GM18858 (cell line): ENCODE measurements at regions not wholly inside any gene's neighbourhood (a gene's known extent, or its start where the extent isn't known, plus 50 kb on each side); places are given as distances from the start of the nearest gene placed in this dataset.

Experiments used
- ATAC-seq: cut with Tn5 transposase; IDR thresholded peaks from one replicate; pipeline ENCODE4 v1.9.1; 2021; ENCODE audit not compliant: unreplicated experiment

GRCh38 chr2:158009399-158009798 lies 92.3 kb upstream of the UPP2 start:
- ATAC-seq, result no peak

- ATAC-seq, result no peak
Measured at GRCh38 chr2:158006961-158007719, 94.5 kb upstream of the UPP2 start.

GRCh38 chr2:158004126-158004764 lies 97.4 kb upstream of the UPP2 start:
- ATAC-seq, result no peak

DNA sequence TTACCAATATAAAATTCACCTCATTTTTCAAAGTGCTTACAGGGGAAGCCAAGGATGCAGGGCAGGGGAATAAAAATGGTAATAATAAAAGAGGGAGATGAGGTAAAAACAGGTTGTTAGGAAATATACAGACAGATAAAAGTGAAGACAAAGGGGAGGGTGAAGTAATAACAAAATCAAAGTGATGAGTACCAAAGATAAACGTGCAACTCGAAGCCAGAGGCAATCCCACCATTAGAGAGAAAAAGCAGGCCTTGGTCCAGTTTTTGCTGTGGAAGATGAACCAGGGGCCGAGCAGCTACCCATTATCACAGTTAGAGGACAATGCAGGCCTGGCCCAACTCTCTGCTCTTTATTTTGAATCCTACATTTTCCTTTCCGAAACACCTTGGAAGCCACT lies 99.6 kb upstream of the UPP2 start:
- ATAC-seq, result no peak

GRCh38 chr2:157996799-157997198 lies 104.9 kb upstream of the UPP2 start:
- ATAC-seq, result no peak

DNA sequence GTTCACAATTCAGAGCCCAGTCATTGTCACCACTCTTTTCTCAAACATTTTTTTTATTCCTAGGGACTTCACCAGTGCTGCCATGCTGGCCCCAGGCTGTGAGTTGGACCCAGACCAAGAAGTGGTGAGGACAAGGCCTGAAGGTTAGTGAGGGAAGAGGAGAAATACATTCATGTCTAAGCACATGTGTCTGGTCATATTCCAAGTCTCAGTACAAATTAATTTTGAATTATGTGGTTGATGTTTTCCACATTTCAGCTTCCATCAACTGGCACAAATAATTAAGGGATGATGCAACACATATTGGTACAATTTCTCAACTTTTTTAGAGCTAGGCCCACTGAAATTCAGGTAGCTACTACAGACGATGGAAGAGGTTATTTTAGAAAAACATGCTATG lies 106.6 kb upstream of the UPP2 start:
- no peak for ATAC-seq

- no peak for ATAC-seq
Measured at GRCh38 chr2:157991932-157992331, 109.7 kb upstream of the UPP2 start.

GRCh38 chr2:157990173-157990572 lies 111.5 kb upstream of the UPP2 start:
- ATAC-seq, result no peak

GRCh38 chr2:157989227-157989626 lies 112.4 kb upstream of the UPP2 start:
- no peak for ATAC-seq

DNA sequence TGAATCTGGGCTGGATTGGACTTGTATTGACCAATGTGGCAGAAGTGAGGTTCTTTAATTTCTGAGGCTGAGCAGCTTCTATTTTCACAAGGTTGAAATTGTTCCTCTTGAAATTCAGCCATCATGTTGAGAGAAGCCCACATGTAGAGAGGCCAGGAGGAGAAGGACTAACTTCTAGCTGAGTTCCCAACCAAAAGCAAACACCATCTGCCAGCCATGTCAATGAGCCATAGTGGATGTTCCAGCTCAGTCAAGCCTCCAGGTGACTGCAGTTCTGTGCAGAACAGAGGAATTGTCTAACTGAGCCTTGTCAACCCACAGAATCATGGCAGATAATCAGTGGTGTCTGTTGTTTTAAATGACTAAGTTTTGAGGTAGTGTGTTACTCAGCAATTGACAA lies 110.6 kb upstream of the ACVR1 start:
- ATAC-seq, result no peak

GRCh38 chr2:157984866-157985265 lies 108.7 kb upstream of the ACVR1 start:
- no peak for ATAC-seq

DNA sequence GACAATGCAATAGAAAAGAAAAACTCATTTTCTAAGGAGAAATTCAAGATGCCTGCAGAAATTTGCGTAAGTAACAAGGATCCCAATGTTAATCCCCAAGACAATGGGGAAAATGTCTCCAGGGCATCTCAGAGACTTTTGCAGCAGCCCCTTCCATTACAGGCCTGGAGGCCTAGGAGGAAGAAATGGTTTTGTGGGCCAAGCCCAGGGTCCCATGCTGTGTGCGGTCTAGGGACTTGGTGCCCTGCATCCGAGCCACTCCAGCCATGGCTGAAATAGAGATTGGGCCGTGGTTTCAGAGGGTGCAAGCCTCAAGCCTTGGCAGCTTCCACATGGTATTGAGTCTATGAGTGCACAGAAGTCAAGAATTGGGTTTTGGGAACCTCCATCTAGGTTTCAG lies 103.9 kb upstream of the ACVR1 start:
- ATAC-seq, result no peak

- no peak for ATAC-seq
Measured at GRCh38 chr2:157971702-157972101, 95.6 kb upstream of the ACVR1 start.

- no peak for ATAC-seq
Measured at GRCh38 chr2:157967856-157968255, 91.7 kb upstream of the ACVR1 start.

GRCh38 chr2:157959249-157959648 lies 83.1 kb upstream of the ACVR1 start:
- no peak for ATAC-seq

DNA sequence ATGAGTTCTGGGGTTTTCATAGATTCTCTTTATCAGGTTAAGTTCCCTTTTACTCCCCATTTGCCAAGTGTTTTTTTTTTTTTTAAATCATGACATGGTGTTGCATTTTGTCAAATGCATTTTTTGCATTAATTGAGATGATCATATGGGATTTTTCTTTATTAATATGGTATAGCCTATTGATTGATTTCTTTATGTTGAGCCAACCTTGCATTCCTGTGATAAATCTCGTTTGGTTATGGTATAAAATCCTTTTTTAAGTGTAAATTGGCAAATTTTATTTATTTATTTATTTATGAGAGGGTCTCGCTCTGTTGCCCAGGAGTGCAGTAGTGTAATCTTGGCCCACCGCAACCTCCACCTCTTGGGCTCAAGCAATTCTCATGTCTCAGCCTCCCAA lies 81.5 kb upstream of the ACVR1 start:
- ATAC-seq, result no peak

- no peak for ATAC-seq
Measured at GRCh38 chr2:157952558-157952957, 76.4 kb upstream of the ACVR1 start.

GRCh38 chr2:157948856-157949255 lies 72.7 kb upstream of the ACVR1 start:
- ATAC-seq, result no peak

DNA sequence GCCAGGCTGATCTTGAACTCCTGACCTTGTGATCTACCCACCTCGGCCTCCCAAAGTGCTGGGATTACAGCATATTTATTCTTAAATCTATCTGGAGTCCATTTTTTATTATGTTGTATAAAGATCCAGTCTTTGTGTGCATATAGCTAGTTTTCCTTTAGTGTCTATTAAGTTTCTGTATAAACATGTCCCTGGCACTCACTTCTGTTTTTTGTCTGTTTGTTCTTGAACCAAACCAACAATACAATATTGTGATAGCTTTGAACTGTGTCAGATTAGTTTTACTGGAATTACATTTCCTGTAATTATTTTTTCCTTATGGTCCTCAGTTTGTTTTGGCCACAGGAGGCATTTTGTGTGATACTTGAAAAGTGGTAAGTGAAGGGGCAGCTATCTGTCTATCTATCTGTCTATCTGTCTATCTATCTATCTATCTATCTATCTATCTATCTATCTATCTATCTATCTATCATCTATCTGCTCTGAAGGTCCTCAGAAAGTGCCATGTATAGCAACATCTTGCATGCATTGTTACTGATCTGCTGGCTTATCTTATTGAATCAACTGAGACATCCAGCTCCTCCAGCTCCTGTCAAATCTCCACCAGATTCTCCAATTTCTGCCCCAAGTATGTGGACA lies 70.9 kb upstream of the ACVR1 start:
- no peak for ATAC-seq

DNA sequence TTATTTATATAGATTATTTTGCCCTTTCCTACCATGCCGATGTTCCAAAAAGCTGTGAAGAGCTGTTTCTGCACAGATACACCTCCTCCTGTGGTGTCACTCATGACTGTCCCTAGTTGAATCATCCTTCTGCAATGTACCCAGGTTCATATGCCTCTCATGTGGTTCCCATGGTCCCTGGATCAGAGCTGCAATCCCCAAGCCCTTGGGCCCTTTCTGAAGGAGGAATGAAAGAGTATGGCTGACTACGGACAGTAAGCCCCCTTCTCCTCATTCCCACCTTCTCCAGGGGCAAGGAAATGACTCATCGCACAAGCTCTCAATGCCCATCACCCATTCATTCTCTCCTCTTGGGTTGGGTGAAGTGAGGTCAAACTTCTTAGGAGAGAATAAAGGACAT lies 63.9 kb upstream of the ACVR1 start:
- no peak for ATAC-seq

DNA sequence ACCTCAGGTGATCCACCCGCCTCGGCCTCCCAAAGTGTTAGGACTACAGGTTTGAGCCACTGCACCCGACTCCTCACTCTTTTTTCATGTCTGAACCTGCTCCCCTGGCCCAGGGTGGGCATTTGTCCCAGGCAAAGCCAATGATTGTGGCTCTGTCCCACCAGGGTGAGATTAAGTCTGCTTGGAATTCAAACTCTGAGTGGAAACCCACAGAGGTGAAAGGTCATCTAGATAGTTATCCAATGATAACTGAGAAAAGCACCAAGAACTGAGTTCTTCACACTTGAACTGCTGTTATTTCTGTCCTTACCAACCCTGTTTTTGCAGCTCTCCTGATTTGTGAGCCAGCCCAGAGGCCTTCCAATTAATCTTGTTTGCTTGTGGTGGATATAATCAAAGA lies 62.4 kb upstream of the ACVR1 start:
- no peak for ATAC-seq

DNA sequence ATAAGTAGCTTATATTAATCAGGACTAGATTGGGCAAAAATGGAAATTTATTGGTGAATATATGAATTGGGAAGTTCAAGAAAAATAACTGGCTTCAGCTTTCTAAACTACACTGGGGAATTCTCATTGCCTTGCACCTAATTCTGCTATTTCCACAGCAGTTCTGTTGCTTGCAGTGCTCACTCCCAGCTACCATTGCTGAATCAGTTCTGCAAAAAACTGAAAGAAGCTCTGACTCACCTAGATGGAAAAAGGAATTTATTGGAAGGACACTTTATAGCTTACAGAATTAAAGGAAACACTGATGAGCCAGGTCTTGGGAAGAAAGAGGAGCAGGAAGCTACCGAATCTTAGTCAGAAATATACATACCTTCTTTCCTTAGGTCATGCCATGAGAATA lies 60.3 kb upstream of the ACVR1 start:
- ATAC-seq, result no peak
